HEK293 (cell line): ENCODE measurements at regions not wholly inside any gene's neighbourhood (a gene's known extent, or its start where the extent isn't known, plus 50 kb on each side); places are given as distances from the start of the nearest gene placed in this dataset.

ENCODE experiments used
- REPIN1 ChIP-seq: fragments of 450-650 bp; formaldehyde crosslinking; IDR thresholded peaks from 2 replicates; pipeline ENCODE4 v1.5.1; 2017; ENCODE audit warnings: missing biosample characterization, missing genetic modification characterization, low read depth
- ZNF24 ChIP-seq: fragments of 450-650 bp; formaldehyde crosslinking; IDR thresholded peaks from 2 replicates; pipeline ENCODE4 v1.5.1; 2016; ENCODE audit warnings: missing biosample characterization, missing genetic modification characterization
- TF ChIP-seq, protein P1 (sequence below): fragments of 450-650 bp; formaldehyde crosslinking; IDR thresholded peaks from 2 replicates; pipeline ENCODE4 v1.5.1; 2016; ENCODE audit warnings: missing biosample characterization, missing genetic modification characterization

DNA sequence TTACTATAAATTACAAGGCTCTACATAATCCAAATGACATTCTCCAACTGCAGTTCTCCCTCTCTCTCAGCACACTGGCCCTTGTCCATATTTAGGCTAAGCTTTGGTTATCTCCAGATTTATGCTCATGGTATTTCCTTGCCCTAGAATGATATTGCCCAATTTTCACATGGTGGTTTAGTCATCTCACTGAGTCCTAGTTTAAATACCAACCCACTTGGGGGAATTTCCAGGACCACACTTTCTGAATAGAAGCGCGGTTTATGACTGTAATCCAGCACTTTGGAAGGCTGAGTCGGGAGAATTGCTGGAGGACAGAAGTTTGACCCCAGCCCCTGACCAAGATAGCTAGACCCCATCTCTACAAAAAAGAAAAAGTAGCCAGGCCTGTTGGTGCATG, 280.1 kb upstream of the MON1B start:
- TF ChIP-seq, protein P1, sequence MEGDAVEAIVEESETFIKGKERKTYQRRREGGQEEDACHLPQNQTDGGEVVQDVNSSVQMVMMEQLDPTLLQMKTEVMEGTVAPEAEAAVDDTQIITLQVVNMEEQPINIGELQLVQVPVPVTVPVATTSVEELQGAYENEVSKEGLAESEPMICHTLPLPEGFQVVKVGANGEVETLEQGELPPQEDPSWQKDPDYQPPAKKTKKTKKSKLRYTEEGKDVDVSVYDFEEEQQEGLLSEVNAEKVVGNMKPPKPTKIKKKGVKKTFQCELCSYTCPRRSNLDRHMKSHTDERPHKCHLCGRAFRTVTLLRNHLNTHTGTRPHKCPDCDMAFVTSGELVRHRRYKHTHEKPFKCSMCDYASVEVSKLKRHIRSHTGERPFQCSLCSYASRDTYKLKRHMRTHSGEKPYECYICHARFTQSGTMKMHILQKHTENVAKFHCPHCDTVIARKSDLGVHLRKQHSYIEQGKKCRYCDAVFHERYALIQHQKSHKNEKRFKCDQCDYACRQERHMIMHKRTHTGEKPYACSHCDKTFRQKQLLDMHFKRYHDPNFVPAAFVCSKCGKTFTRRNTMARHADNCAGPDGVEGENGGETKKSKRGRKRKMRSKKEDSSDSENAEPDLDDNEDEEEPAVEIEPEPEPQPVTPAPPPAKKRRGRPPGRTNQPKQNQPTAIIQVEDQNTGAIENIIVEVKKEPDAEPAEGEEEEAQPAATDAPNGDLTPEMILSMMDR (tag by site-specific recombination): no peak
- no peak for TF ChIP-seq REPIN1 (tag by site-specific recombination)
- TF ChIP-seq ZNF24 (tag by site-specific recombination): no peak
